ENCODE measurements at regions not wholly inside any gene's neighbourhood (a gene's known extent, or its start where the extent isn't known, plus 50 kb on each side); places are given as distances from the start of the nearest gene placed in this dataset.

- no peak for TF ChIP-seq ZBTB11 (tag by site-specific recombination; conservative IDR thresholded peaks at IDR 0.05; ENCODE audit: low read depth)
- no peak for TF ChIP-seq ZNF121 (tag by site-specific recombination; IDR thresholded peaks at IDR 0.05)
- no peak for TF ChIP-seq ZNF19 (tag by site-specific recombination; IDR thresholded peaks at IDR 0.05; ENCODE audit: low read depth)
- no peak for TF ChIP-seq AEBP2 (tag by site-specific recombination; IDR thresholded peaks at IDR 0.05; ENCODE audit: borderline replicate concordance)
These were observed 611.3 kb downstream of the TBC1D22A start (continued) for GRCh38 chr22:47373648-47374272.

GRCh38 chr22:47372596-47373385 is 610.3 kb downstream of the TBC1D22A start:
- POLR2A ChIA-PET = no interaction called here
- H3K9me3 ChIP-seq (ENCODE audit: control insufficient read depth, insufficient read depth, low read depth, low read length) = no peaks in the 10 kb centered on the region
- H3K27ac ChIP-seq (ENCODE audit: extremely low read depth, low read depth, low read length) = no peak overlapping the region
- no peaks in the 10 kb centered on the region for H3K4me1 ChIP-seq (ENCODE audit: control insufficient read depth, insufficient read depth, low read length)
- CTCF ChIA-PET = no interaction called here
- no peaks in the 10 kb centered on the region for H3K36me3 ChIP-seq (ENCODE audit: control insufficient read depth in 2 of 2, insufficient read depth in 1 of 2, low read length in 2 of 2)
- no peak overlapping the region for H3K4me3 ChIP-seq (ENCODE audit: low read depth, low read length)
- TF ChIP-seq ZSCAN30 (tag by site-specific recombination; IDR thresholded peaks at IDR 0.05) (no peak), ZNF580 (tag by site-specific recombination; IDR thresholded peaks at IDR 0.05) (no peak), ZNF449 (tag by site-specific recombination; IDR thresholded peaks at IDR 0.05) (no peak), ZNF366 (tag by site-specific recombination; conservative IDR thresholded peaks at IDR 0.05) (no peak), IKZF3 (tag by site-specific recombination; IDR thresholded peaks at IDR 0.05) (no peak), OVOL3 (tag by site-specific recombination; IDR thresholded peaks at IDR 0.05) (no peak), PRDM2 (tag by site-specific recombination; IDR thresholded peaks at IDR 0.05; ENCODE audit: borderline replicate concordance) (no peak), ZNF416 (tag by site-specific recombination; IDR thresholded peaks at IDR 0.05) (no peak), WT1 (tag by site-specific recombination; IDR thresholded peaks at IDR 0.05) (no peak), ZNF174 (tag by site-specific recombination; IDR thresholded peaks at IDR 0.05) (no peak), ZNF202 (tag by site-specific recombination; IDR thresholded peaks at IDR 0.05; ENCODE audit: borderline replicate concordance) (no peak), ZBTB21 (tag by site-specific recombination; IDR thresholded peaks at IDR 0.05) (no peak), KLF10 (tag by site-specific recombination; IDR thresholded peaks at IDR 0.05) (no peak), KLF9 (tag by site-specific recombination; IDR thresholded peaks at IDR 0.05; ENCODE audit: low read depth) (no peak), ZNF248 (tag by site-specific recombination; IDR thresholded peaks at IDR 0.05) (no peak), ZNF521 (tag by site-specific recombination; IDR thresholded peaks at IDR 0.05) (no peak), ZNF175 (tag by site-specific recombination; IDR thresholded peaks at IDR 0.05) (no peak), ZNF350 (tag by site-specific recombination; IDR thresholded peaks at IDR 0.05) (no peak), ZNF585B (tag by site-specific recombination; IDR thresholded peaks at IDR 0.05) (no peak)
